ENCODE measurements at regions not wholly inside any gene's neighbourhood (a gene's known extent, or its start where the extent isn't known, plus 50 kb on each side); places are given as distances from the start of the nearest gene placed in this dataset.

DNA sequence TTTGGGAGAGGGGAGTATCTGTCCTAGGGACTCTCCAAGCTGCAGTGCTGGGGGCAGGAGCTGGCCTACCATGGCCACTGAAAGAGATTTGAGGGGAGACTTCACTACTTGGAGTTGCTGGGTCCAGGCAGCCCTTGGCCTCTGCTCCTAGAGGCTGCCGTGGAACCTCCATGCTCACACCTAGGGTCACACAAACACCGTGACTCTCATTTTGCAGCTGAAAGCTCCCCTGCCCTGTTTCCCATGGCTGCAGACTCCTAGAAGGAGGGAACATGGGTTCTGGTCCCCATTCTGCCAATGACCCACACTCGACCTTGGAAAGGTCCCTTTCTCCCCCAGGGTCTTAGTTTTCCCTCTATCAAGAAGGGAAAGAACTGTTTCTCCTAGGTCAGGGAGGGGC lies 147.1 kb upstream of the PPP1R26 start:
- DNase-seq (ENCODE audit: insufficient read length, low spot score) (no peak), FAIRE-seq (no peak)

DNA sequence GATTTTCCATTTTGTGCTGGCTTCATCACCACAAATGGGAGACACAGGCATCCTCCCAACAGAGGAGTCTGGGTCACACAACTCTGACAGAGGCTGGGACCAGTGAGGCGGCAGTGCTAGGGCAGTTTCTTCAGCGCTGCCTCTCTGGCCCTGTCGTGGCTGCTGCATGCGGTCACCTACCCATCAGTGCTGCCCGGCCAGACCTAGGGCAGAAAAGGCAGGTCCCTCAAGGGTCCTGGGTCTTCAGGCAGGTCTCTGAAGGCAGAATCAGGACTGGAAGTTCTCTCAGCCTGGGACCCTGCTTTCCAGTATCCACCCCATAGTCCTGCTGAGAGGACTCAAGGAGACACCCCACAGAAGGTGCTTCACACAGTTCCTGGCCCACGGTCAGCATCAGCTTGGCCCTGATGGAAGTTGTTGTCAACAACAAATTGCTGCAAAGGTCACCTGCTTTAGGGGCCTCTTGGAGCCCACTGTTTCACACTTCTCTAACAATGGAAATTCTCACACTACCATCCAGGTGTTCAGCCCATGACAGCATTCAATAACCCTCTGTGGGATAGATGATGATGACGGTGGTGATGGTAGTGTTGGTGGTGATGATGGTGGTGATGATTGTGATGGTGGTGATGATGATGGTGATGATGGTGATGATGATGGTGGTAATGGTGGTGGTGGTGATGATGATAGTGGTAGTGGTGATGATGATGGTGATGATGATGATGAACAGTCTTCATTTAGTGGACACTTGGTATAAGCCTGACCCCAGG lies 146.4 kb upstream of the PPP1R26 start:
- FAIRE-seq = no peak
- no peak for DNase-seq (ENCODE audit: insufficient read length, low spot score)

DNA sequence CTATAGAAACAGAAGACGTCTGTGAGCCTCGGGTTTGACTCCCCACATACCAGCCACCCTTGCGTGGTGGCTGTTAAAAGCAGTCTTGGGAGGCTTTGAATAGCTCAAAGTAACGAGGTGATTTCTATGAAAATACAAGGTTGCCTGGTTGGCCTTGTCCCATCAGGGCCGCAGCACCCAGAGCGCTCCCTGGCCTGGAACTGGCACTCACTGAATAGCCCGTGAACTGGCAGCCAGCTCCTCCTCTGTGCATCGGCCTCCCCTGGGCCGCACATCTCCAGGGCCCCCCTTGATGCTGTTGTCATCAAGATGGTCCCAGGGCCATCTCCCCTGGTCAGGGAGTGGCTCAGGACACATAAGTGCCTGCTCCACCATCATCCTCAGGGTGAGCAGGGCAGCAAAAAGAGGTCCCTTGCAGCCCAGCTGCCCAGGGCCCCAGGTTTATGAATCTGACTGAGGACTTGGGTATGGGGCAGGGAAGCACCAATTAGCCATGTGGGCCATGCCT lies 144.6 kb upstream of the PPP1R26 start:
- no peak for DNase-seq (ENCODE audit: insufficient read length, low spot score)

GRCh38 chr9:135335691-135336181 lies 143.8 kb upstream of the PPP1R26 start:
- FAIRE-seq (no peak), DNase-seq (ENCODE audit: insufficient read length, low spot score) (no peak)

More for the DNA sequence above, 144.6 kb upstream of the PPP1R26 start:
- no peak for FAIRE-seq

DNA sequence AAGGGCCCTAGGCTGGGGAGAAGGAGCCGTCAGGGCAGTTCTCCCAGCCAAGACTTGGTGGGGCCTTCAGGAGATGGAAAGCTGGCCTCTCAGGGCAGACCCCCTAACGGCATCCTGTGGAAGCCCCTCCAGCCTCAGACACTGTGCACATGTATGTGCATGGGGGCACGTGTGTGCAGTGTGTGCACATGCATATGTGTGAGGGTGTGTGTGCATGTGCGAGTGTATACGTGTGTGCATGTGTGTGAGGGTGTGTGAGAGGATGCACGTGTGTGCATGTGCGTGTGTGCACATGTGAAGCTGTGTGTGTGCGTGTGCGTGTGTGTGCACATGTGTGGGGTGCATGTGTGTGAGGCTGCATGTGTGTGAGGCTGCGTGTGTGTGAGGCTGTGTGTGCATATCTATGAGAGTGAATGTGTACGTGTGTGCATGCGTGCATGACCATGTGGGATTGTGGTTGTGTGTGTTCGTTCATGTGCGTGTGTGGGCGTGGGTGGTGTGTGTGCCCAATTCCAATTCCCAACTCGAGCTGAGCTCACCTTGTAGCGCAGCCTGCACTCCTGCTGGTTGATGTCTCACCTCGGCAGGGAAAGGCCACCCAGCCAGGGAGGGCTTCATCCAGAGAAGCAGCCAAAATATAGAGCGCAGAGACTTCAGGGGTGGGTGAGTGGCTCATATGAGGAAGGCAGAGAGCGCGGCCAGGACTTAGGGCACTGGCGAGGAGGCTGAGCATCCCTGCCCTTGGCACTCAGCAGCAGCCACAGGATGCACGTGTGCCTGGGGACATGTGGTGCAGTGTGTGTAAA lies 142.7 kb upstream of the PPP1R26 start:
- FAIRE-seq = no peak
- no peak for DNase-seq (ENCODE audit: insufficient read length, low spot score)

DNA sequence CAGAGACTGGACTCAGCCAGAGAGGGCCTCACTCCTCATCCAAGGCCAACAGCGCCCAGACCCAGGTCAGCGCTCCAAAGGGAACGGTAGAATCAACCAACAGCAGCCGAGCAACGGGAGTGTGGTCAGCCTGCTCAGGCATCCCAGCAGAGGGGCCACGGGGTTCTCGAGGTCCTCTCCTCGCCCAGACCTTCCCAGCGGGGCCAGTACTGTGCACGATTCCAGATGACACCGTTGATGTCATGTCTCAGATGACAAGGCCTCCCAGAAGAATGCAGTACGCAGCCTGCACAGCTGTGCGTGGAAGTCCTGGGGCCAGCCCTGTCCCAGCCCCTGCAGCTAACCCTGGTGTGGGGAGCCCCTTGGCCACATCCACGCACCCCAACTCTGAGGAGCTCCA lies 141.0 kb upstream of the PPP1R26 start:
- DNase-seq (ENCODE audit: insufficient read length, low spot score) = no peak

GRCh38 chr9:135339378-135339973 lies 140.1 kb upstream of the PPP1R26 start:
- DNase-seq (ENCODE audit: insufficient read length, low spot score) (no peak), FAIRE-seq (no peak)

More for the DNA sequence above, 141.0 kb upstream of the PPP1R26 start:
- no peak for FAIRE-seq

DNA sequence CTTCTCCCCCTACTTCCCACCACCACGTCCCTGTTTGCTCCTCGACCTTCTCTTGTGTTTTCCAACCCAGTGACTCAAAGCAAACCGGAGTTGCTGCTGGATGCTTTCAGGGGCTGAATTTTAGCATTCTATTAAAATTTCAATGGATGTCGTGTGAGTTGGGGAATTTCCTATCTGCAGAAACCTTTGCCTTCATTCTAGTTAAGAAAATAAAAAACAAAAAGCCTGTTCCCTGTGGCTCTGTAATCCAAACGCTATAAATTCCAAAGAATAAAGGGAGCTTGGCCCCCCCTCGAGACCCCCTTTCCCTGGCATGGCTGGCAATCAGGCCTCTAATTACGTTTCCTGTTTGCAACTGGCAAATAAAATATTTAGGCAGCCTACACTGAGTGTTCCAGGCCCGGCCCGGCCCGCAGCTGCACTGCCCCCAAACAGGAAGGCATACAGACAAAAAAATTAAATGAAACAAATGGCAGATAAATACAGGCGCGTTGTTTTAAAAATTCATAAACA lies 139.4 kb upstream of the PPP1R26 start:
- no peak for DNase-seq (ENCODE audit: insufficient read length, low spot score)
- no peak for FAIRE-seq

DNA sequence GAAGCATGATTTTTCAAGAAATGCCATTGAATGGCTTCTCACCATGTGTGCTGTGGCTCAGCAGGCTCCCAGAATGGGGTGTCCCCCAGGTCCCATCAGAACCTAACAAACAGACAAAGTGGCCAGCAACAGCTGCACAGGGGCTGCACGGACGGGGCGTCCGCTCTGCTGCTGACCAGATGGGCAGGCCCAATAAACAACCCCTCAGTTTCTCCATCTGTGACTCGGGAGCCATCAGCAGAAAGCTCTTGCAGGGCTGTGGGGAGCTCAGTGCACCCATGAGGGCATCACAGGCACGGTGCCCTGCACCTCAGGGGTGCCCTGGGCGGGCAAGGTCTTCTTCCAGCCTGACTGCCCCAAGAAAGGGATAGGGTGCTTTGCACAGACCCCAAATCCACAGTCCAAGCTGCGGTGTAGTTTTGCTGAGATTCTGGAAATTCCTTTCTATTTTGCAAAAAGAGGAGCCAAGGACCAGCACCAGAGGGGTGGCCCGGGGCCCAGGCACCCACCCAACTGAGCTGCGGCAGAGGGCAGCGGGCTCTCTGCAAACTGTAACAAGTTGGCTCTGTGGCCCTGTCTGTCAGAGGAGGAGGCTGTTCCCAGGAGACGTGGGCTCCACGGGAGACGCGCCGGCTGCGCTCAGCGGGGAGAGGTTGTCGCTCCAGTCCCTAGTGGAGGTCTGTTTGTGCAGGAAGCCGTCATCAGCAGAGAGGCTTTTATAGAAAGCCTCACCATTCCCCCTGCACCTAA lies 138.7 kb upstream of the PPP1R26 start:
- FAIRE-seq (no peak), DNase-seq (ENCODE audit: insufficient read length, low spot score) (no peak)

- DNase-seq (ENCODE audit: insufficient read length, low spot score) (no peak), FAIRE-seq (no peak)
These were observed 137.9 kb upstream of the PPP1R26 start for GRCh38 chr9:135341612-135342169.

- no peak for DNase-seq (ENCODE audit: insufficient read length, low spot score)
- FAIRE-seq = no peak
These were observed 137.1 kb upstream of the PPP1R26 start for GRCh38 chr9:135342206-135343130.

DNA sequence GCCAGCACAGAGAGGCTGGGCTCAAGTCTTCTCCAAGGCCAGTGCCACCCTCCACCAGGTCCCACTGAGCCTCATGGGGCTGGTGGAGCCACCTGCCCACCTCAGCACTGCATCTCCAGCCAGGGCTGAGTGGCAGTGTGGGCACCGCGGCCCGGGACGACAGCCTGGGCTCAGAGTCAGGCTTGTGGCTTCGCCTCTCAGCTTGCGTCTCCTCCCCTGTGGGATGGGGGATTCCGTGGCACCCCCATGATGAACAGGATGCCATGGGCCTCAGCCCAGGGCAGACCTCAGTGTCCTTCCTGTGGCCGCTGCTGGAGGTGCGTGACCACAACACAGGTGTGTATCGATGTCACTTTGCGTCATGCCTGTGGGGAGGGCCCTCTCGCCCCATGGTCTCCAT lies 136.4 kb upstream of the PPP1R26 start:
- no peak for DNase-seq (ENCODE audit: insufficient read length, low spot score)
- no peak for FAIRE-seq

- FAIRE-seq (no peak), DNase-seq (ENCODE audit: insufficient read length, low spot score) (peak; percentile 80)
These were observed 135.6 kb upstream of the PPP1R26 start for GRCh38 chr9:135343837-135344522.

DNA sequence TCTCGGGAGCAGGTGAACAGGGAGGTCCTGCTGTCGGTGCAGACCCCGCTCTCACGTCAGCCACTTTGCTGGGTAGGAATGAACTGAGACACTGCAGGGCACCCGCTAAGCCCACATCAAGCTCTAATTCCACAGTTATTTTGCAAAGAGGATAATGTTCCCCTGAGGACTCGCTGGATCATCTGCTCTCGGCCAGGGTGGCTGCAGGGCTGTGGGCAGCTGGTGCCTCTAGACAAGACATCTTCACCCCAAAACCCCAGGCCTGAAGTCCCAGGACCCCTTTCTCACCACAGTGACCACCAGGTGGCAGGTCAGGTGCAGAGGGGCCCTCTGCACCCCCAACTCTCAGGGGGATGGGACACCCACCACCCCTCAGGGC lies 135.1 kb upstream of the PPP1R26 start:
- DNase-seq (ENCODE audit: insufficient read length, low spot score) (no peak), FAIRE-seq (no peak)

- DNase-seq (ENCODE audit: insufficient read length, low spot score) = no peak
- no peak for FAIRE-seq
These were observed 134.6 kb upstream of the PPP1R26 start for GRCh38 chr9:135344915-135345500.

- no peak for DNase-seq (ENCODE audit: insufficient read length, low spot score)
- FAIRE-seq = no peak
These were observed 133.7 kb upstream of the PPP1R26 start for GRCh38 chr9:135345775-135346433.

- no peak for FAIRE-seq
- no peak for DNase-seq (ENCODE audit: insufficient read length, low spot score)
These were observed 133.0 kb upstream of the PPP1R26 start for GRCh38 chr9:135346438-135347050.
